ENCODE measurements at regions not wholly inside any gene's neighbourhood (a gene's known extent, or its start where the extent isn't known, plus 50 kb on each side); places are given as distances from the start of the nearest gene placed in this dataset.
"Not testable (repeated sequence)": the region's sequence is repeated elsewhere in the genome, so short reads cannot be mapped to it uniquely, and the experiment has no call there.

DNA sequence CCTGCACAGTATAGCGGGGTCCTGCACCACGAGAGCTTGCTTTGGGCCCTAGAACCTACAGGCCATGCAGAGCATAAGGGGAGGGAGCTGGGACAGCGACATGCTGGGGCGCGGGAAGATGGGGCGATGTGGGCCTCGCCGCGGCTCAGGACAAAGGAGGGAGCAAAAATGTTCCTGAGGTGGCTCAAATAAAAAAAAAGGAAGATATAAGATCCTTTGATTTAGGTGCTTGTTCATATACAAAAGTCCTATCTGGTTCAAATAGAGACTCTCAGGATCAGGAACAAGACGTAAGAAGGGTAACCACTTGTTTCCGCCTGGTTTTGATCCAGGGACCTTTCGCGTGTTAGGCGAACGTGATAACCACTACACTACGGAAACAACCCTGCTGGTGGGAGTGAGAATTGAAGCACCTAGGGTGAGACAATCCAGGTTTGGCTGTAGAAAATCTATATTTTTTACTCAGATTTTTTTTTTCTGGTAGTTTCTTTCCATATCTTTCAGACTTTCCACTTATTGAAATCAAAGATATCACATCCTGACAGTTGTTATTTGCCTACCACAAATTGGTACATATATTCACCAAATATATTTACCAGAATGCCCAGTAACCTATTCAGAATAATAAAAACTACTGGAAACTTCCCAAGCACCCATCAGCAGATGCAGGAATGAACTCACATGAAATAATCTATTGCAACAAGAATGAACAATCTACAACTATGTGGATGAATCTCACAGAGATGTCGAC lies 177.9 kb upstream of the ZNF184 start:
- ATAC-seq: peak; percentile 94
- Mint-ChIP-seq H3K4me3 (peak overlapping the region; percentile 64), H3K27ac (peak overlapping the region; percentile 89), H3K4me1 (peaks cover 4% of the 10 kb centered on the region), H3K36me3 (ENCODE audit: low read depth) (no peaks in the 10 kb centered on the region), H3K9me3 (peaks cover 9% of the 10 kb centered on the region), H3K27me3 (peaks cover 60% of the 10 kb centered on the region)
- peak; percentile 75 for DNase-seq

DNA sequence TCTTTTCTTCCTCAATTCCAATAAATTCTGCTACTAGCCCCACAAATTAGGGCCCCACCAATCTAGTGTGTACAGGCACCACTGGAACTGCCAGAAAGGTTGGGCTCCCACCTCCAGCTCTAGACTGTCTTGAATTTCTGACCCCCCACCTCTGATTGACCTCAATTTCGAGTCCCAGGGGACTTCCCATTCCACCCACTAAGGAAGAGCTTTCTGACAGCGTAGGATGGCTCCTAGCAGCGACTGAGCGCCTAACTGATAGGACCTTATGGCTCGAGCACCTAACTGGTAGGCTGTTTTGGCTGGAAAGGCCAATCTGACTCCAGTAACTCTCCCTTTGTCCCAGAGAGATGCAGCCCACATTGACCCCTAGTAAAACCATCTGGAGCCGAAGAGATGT lies 171.6 kb upstream of the ZNF184 start:
- no peak overlapping the region for H3K27ac Mint-ChIP-seq
- no peak for ATAC-seq
- H3K27me3 Mint-ChIP-seq: peaks cover 53% of the 10 kb centered on the region
- no peak for DNase-seq
- no peak overlapping the region for H3K4me3 Mint-ChIP-seq
- H3K36me3 Mint-ChIP-seq (ENCODE audit: low read depth): no peaks in the 10 kb centered on the region
- H3K4me1 Mint-ChIP-seq: peaks cover 2% of the 10 kb centered on the region
- peaks cover 11% of the 10 kb centered on the region for H3K9me3 Mint-ChIP-seq

DNA sequence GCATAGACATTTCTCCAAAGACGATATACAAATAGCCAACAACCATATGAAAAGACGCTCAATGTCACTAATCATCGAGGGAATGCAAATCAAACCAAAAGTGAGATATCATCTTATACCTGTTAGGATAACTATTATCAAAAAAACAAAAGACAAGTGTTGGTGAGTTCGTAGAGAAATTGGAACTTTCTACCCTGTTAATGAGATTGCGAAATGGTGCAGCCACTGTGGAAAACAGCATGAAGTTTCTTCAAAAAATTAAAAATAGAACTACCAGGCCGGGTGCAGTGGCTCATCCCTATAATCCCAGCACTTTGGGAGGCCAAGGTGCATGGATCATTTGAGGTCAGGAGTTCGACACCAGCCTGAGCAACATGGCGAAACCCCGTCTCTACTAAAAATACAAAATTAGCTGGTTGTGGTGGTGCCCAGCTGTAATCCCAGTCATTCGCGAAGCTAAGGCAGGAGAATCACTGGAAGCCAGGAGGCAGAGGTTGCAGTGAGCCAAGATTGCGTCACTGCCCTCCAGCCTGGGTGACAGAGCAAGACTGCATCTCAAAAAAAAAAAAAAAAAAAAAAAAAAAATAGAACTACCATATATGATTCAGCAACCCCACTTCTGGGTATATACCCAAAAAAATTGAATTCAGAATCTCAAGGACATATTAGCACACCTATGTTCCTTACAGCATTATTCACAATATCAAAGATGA lies 170.0 kb upstream of the ZNF184 start:
- no peak for ATAC-seq
- H3K27ac Mint-ChIP-seq: no peak overlapping the region
- peaks cover 50% of the 10 kb centered on the region for H3K27me3 Mint-ChIP-seq
- peaks cover 11% of the 10 kb centered on the region for H3K9me3 Mint-ChIP-seq
- no peaks in the 10 kb centered on the region for H3K36me3 Mint-ChIP-seq (ENCODE audit: low read depth)
- H3K4me1 Mint-ChIP-seq: no peaks in the 10 kb centered on the region
- no peak for DNase-seq
- H3K4me3 Mint-ChIP-seq: no peak overlapping the region

DNA sequence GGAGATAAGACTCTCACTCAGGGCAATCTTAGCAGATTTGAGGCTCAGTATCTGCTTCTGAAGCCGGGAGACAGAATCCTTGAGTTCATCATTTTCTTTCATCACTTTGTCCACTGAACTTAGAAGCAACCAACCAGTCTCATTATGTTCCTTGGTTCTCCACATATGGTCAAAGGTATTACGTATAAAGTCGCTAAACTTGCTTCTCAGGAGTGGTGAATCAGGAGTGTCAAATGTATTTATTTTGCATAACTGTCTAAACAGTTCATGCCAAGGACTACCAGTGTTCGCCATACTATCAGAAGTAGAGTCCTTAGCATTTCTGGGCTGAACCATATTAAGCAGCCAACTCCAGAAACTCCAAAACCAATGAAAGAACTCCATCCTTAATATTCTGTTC lies 163.0 kb upstream of the ZNF184 start:
- not testable (repeated sequence) for ATAC-seq; H3K4me3 Mint-ChIP-seq; H3K4me1 Mint-ChIP-seq; H3K9me3 Mint-ChIP-seq; DNase-seq; H3K36me3 Mint-ChIP-seq (ENCODE audit: low read depth); H3K27ac Mint-ChIP-seq
- peaks cover 69% of the 10 kb centered on the region for H3K27me3 Mint-ChIP-seq

DNA sequence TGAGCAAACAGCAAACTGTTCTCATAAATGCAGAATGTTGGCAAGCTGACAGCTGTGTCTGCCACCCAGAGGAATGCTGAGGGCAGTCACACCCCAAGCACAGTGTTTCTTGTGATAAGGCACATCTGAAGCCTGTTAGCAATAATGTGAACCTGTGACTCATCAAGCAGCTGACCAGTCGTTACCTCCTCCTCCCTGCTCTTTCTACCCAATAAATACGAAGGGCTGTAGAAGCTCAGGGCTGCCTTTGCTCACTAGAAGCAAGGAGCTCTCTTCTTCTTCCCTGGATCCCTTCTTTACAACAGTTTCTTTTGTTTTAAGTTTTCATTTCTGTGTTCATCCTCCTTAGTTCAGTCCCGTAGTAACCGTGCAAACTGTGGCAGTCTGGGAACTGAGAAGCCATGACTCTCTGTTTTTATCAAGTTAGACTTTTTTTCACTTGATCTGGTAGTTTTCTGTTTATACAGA lies 160.3 kb upstream of the ZNF184 start:
- H3K27me3 Mint-ChIP-seq: peaks cover 80% of the 10 kb centered on the region
- peaks cover 12% of the 10 kb centered on the region for H3K4me1 Mint-ChIP-seq
- not testable (repeated sequence) for DNase-seq; H3K36me3 Mint-ChIP-seq (ENCODE audit: low read depth); H3K27ac Mint-ChIP-seq; ATAC-seq; H3K9me3 Mint-ChIP-seq; H3K4me3 Mint-ChIP-seq

DNA sequence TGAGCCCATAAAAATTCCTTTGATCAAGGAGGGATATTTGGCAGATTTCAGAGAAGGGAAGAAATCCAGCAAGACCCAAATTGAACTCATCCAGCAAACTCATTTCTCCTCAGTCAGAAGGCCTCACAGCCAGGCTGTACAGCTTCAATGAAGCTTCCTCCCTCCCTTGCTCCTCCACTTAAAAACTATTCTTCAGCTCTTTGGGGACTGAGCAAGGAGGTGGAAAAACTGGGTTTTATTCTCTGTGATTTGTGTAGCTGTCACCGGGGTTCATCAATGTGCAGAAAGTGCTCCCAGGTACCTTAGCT lies 158.7 kb upstream of the ZNF184 start:
- H3K36me3 Mint-ChIP-seq (ENCODE audit: low read depth): peaks cover 3% of the 10 kb centered on the region

DNA sequence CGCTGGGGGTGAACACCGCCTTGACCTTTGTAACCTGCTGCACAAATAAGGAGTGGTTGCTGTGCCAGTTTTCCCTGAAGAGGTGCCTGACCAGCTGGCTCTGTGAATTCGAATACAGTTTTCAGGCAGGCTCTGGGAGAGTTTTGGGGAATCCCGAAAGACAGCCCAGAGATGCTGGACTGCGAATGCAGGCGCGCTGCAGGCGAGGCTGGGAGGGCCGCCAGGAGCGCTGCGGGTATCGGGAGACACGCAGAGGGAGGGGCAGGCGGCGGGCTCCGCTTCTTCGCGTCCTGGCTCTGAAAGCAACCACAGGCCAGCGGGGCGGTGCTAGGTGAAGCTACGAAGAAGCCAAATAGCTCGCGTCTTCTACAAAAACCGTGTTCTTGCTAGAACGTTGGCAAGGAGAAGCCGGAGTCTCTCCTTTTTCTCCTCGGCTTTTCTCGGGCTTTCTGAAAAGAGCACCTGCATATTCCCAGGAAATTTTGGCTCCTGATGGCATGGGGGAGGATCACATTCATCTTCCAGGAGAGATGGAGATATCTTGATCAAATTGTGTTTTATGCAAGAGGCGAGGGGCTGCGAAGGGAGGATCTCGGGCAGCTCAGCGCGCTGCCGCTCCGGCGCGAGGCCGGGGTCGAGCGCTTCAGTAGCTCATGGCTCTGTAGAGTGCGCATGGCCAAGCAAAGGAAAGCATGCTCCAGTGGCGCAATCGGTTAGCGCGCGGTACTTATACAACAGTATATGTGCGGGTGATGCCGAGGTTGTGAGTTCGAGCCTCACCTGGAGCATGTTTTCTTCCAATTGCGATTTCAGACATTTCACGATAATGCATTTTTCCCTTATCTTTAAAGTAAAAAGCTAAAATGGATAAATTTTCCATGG lies 158.1 kb upstream of the ZNF184 start:
- Mint-ChIP-seq H3K27me3 (peaks cover 75% of the 10 kb centered on the region), H3K4me1 (peaks cover 12% of the 10 kb centered on the region)
- peak; percentile 88 for ATAC-seq

More for the DNA sequence above, 158.7 kb upstream of the ZNF184 start:
- H3K4me1 Mint-ChIP-seq: peaks cover 12% of the 10 kb centered on the region
- H3K9me3 Mint-ChIP-seq: peaks cover 6% of the 10 kb centered on the region
- no peak overlapping the region for H3K4me3 Mint-ChIP-seq
- ATAC-seq (peak; percentile 20), DNase-seq (no peak)
- H3K27ac Mint-ChIP-seq: peak overlapping the region; percentile 90
- peaks cover 80% of the 10 kb centered on the region for H3K27me3 Mint-ChIP-seq

DNA sequence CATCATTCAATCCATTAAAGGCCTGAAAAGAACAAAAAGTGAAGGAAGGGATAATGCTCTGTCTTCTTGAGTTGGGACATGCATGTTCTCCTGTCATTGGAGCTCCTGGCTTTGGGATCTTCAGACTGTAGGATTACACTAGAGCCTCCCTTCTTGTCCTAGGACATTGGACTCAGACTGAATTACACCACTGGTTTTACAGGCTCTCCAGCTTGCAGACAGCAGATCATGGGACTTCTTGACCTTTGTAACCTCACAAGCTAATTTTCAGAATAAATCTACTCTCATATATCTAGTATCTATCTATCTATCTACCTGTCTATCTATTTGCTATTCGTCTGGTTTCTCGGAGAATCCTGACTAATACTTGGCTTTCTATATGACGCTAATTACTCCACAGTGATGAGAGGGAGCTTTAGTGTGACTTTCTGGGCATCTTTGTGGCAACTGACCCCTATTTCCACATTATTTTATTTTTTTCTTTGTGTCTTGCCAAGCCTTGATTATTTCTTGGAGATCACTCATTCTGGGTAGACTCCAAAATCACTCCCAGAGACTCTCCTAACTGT lies 151.9 kb upstream of the ZNF184 start:
- H3K27ac Mint-ChIP-seq: no peak overlapping the region
- no peak for ATAC-seq
- no peaks in the 10 kb centered on the region for H3K4me1 Mint-ChIP-seq
- DNase-seq: no peak
- peaks cover 56% of the 10 kb centered on the region for H3K27me3 Mint-ChIP-seq
- H3K4me3 Mint-ChIP-seq: no peak overlapping the region
- no peaks in the 10 kb centered on the region for H3K9me3 Mint-ChIP-seq
- no peaks in the 10 kb centered on the region for H3K36me3 Mint-ChIP-seq (ENCODE audit: low read depth)

More for the DNA sequence above, 158.1 kb upstream of the ZNF184 start:
- Mint-ChIP-seq H3K9me3 (peaks cover 6% of the 10 kb centered on the region), H3K27ac (peak overlapping the region; percentile 90), H3K4me3 (peak overlapping the region; percentile 82), H3K36me3 (ENCODE audit: low read depth) (peaks cover 3% of the 10 kb centered on the region)
- DNase-seq: peak; percentile 79

DNA sequence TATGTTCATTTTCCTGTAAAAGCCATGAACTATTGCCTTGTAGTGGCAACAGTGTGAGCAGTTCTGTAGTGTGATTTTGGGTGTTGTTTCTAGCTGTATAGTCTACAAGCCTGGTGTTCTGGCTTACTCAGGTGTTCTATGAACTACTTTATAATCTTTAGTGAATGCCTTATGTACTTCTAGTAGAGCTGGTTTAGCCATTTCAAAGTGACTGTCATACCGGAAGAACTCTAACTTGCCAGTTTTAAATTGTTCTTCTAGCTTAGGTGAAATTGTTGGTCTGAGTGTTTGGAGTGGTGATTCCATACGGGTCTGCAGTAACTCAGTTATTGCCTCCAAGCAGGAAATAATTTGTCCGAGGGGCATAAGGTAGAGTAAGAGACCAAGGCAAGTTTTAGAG lies 150.2 kb upstream of the ZNF184 start:
- no peak for ATAC-seq
- no peaks in the 10 kb centered on the region for H3K9me3 Mint-ChIP-seq
- peaks cover 3% of the 10 kb centered on the region for H3K4me1 Mint-ChIP-seq
- DNase-seq: no peak
- no peak overlapping the region for H3K4me3 Mint-ChIP-seq
- H3K27ac Mint-ChIP-seq: no peak overlapping the region
- H3K27me3 Mint-ChIP-seq: peaks cover 60% of the 10 kb centered on the region
- H3K36me3 Mint-ChIP-seq (ENCODE audit: low read depth): peaks cover 1% of the 10 kb centered on the region

DNA sequence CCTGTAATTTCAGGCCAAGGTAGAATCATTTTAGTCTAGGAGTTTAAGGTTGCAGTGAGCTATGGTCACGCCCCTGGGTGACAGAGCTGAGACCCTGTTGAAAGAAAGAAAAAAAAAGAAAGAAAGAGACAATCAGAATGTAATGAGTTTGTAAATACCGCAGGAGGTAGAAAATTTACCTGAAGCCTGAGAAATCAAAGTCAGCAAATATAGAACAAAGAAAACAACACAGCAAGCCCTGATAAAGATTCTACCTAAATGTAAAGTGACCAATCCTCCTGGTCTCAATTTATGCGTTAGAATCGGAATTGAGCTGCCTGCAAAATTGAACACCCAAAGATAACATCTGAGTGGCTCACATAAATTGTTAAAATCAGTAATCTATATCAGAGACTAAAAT lies 146.5 kb upstream of the ZNF184 start:
- DNase-seq: no peak
- peaks cover 3% of the 10 kb centered on the region for H3K36me3 Mint-ChIP-seq (ENCODE audit: low read depth)
- peaks cover 13% of the 10 kb centered on the region for H3K4me1 Mint-ChIP-seq
- H3K27ac Mint-ChIP-seq: no peak overlapping the region
- no peak for ATAC-seq
- H3K9me3 Mint-ChIP-seq: no peaks in the 10 kb centered on the region
- H3K4me3 Mint-ChIP-seq: no peak overlapping the region
- H3K27me3 Mint-ChIP-seq: peaks cover 67% of the 10 kb centered on the region

DNA sequence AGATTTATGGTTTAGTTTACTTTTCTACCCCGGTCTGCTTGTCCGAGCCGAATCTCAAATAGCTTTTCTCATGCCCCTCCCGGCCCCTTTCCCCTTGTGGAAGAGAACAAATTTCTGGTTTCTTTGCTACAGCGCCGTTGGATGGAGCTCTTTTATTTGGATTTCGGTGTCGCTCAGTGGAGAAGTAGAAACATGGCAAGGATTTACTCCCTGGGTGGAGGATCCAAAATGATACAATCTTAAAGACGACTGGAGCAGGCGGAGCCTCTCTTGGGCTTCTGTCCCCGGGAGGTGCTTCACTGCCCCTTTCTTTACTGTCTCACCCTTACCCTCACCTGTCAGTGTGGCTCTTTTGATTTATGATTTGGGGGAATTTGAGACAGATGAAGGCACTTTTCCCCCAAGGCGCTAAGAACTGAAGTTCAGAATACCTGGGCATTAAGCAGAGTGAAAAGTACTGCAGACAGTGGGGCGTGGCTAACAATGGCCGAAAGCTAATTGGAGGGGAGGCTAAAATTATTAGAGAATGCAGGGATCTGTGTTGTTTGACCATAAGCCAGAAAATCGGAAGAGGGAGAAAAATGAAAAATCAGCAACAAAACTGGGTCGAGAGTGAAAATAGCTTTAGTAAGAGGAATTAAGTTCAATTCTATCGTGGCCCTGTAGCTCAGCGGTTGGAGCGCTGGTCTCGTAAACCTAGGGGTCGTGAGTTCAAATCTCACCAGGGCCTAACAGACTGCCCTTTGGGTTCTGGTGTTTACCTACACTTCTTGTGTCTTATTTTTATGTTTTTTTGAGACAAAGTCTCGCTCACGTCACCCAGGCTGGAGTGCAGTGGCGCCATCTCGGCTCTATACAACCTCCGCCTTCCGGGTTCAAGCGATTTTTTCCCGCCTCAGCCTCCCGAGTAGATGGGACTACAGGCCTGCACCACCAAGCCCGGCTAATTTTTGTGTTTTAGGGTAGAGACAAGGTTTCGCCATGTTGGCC lies 145.1 kb upstream of the ZNF184 start:
- Mint-ChIP-seq H3K27ac (peak overlapping the region; percentile 93), H3K4me1 (peaks cover 13% of the 10 kb centered on the region), H3K27me3 (peaks cover 58% of the 10 kb centered on the region), H3K9me3 (no peaks in the 10 kb centered on the region), H3K36me3 (ENCODE audit: low read depth) (peaks cover 3% of the 10 kb centered on the region), H3K4me3 (peak overlapping the region; percentile 77)
- DNase-seq (peak; percentile 43), ATAC-seq (peak; percentile 83)

DNA sequence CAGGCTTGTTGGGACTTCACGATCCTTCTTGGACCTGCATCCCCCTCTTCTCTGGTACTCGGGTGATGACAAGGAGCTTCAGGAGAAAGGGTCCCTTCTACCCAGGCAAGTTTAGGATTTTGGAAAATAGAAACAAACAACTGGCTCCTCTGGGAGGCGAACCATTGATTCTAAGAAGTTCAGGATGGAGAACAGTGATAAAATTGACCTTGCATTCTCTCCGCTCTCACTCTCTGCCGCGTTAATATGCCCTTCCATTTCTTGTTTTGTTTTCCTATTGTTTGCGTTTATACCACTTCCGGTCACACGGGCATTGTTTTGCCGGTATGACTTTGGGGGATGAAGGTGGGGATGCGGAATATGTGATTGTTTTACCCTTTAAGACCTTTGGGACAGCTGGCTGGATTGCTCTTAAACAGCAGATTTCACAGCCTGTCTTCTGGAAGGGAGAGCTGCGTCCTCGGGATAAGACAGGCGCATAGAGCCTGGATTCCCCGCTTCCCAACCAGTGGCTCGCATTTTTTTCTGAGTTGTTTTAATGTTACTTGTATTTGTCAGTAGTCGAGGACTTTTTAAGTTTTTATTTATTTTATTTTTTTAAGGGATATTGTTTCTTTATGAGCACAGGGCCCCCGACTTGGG lies 144.3 kb upstream of the ZNF184 start:
- H3K36me3 Mint-ChIP-seq (ENCODE audit: low read depth): peaks cover 3% of the 10 kb centered on the region
- H3K9me3 Mint-ChIP-seq: no peaks in the 10 kb centered on the region
- H3K4me3 Mint-ChIP-seq: peak overlapping the region; percentile 77
- no peak overlapping the region for H3K27ac Mint-ChIP-seq
- H3K4me1 Mint-ChIP-seq: peaks cover 13% of the 10 kb centered on the region
- H3K27me3 Mint-ChIP-seq: peaks cover 61% of the 10 kb centered on the region
- ATAC-seq (no peak), DNase-seq (no peak)
